Mesothelial cell of epicardium (in vitro differentiated cells): ENCODE measurements at regions not wholly inside any gene's neighbourhood (a gene's known extent, or its start where the extent isn't known, plus 50 kb on each side); places are given as distances from the start of the nearest gene placed in this dataset.
"Not testable (repeated sequence)": the region's sequence is repeated elsewhere in the genome, so short reads cannot be mapped to it uniquely, and the experiment has no call there.

ENCODE experiments used
- DNase-seq, 2 experiments: peaks; one replicate each; pipeline ENCODE4 v3.0.0; 2021; ENCODE audit warnings: low spot score in 2 of 2; ENCODE audit not compliant: unreplicated experiment in 2 of 2
- H3K27ac Mint-ChIP-seq: 2 replicates; pipeline ENCODE4 v1.8.0; 2021; ENCODE audit warnings: mixed read lengths
- H3K27me3 Mint-ChIP-seq: 2 replicates; pipeline ENCODE4 v1.8.0; 2021; ENCODE audit warnings: low read depth, mixed read lengths
- H3K36me3 Mint-ChIP-seq: 2 replicates; pipeline ENCODE4 v1.8.0; 2021; ENCODE audit warnings: mixed read lengths
- H3K4me1 Mint-ChIP-seq: 2 replicates; pipeline ENCODE4 v1.8.0; 2021; ENCODE audit warnings: mixed read lengths
- H3K4me3 Mint-ChIP-seq: 2 replicates; pipeline ENCODE4 v1.8.0; 2021; ENCODE audit warnings: mild to moderate bottlenecking, moderate library complexity, mixed read lengths
- H3K9me3 Mint-ChIP-seq: 2 replicates; pipeline ENCODE4 v1.8.0; 2021; ENCODE audit warnings: mixed read lengths
- TF ChIP-seq, protein P1 (sequence below): fragments of 200-600 bp; sonication (generic); IDR thresholded peaks from one replicate; pipeline ENCODE4 v1.5.0; 2021; ENCODE audit warnings: antibody characterized with exemption; ENCODE audit not compliant: unreplicated experiment

DNA sequence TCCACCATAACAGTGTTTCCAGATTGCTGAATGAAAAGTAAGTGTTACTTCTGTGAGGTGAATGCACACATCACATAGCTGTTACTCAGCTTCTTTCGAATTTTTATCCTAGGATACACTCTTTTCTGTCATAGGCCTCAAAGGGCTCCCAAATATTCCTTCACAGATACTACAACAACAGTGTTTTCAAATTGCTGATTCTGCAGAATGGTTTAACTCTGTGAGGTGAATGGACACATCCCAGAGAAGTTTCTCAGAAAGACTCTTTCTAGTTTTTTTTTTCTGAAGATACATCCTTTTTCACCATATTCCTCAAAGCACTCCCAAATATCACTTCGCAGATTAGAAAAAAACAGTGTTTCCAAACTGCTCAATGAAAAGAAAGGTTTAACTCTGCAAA is 221.1 kb downstream of the OR4A5 start:
- DNase-seq, result no peak
- Mint-ChIP-seq H3K27me3 (no peaks in the 10 kb centered on the region), H3K9me3 (peaks cover 75% of the 10 kb centered on the region), H3K4me3 (no peak overlapping the region), H3K4me1 (no peaks in the 10 kb centered on the region), H3K27ac (no peak overlapping the region), H3K36me3 (peaks cover 7% of the 10 kb centered on the region)
- TF ChIP-seq, protein P1, sequence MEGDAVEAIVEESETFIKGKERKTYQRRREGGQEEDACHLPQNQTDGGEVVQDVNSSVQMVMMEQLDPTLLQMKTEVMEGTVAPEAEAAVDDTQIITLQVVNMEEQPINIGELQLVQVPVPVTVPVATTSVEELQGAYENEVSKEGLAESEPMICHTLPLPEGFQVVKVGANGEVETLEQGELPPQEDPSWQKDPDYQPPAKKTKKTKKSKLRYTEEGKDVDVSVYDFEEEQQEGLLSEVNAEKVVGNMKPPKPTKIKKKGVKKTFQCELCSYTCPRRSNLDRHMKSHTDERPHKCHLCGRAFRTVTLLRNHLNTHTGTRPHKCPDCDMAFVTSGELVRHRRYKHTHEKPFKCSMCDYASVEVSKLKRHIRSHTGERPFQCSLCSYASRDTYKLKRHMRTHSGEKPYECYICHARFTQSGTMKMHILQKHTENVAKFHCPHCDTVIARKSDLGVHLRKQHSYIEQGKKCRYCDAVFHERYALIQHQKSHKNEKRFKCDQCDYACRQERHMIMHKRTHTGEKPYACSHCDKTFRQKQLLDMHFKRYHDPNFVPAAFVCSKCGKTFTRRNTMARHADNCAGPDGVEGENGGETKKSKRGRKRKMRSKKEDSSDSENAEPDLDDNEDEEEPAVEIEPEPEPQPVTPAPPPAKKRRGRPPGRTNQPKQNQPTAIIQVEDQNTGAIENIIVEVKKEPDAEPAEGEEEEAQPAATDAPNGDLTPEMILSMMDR, result no peak

DNA sequence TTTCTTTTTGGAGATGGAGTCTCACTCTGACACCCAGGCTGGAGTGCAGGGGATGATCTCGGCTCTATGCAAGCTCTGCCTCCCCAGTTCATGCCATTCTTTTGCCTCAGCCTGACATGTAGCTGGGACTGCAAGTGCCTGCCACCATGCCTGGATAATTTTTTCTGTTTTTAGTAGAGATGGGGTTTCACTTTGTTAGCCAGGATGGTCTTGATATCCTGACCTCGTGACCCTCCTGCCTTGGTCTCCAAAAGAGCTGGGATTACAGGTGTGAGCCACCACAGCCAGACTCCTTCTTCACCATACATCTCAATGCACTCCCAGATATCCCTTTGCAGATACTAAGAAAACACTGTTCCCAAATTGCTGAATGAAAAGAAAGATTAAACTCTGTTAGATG is 224.3 kb downstream of the OR4A5 start:
- TF ChIP-seq, protein P1, result no peak
- no peaks in the 10 kb centered on the region for H3K27me3 Mint-ChIP-seq
- H3K36me3 Mint-ChIP-seq, result peaks cover 4% of the 10 kb centered on the region
- H3K27ac Mint-ChIP-seq, result no peak overlapping the region
- H3K4me1 Mint-ChIP-seq, result no peaks in the 10 kb centered on the region
- H3K4me3 Mint-ChIP-seq, result no peak overlapping the region
- H3K9me3 Mint-ChIP-seq, result peaks cover 82% of the 10 kb centered on the region
- no peak for DNase-seq

DNA sequence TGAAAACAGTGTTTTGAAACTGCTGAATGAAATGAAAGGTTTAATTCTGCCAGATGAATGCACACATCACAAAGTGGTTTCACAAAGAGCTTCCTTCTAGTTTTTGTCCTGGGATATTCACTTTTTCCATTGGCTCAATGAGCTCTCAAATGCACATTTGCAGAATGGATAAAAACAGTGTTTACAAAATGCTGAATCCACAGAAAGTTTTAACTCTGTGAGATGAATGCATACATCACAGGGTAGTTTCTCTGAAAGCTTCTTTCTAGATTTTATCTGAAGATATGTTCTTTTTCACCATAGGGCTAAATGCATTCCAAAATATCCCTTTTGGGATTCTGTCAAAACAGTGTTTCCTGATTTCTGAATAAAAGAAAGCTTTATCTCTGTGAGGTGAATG is 237.6 kb downstream of the OR4A5 start:
- Mint-ChIP-seq H3K9me3 (peaks cover 44% of the 10 kb centered on the region), H3K4me1 (no peaks in the 10 kb centered on the region), H3K4me3 (no peak overlapping the region), H3K27ac (no peak overlapping the region), H3K36me3 (no peaks in the 10 kb centered on the region), H3K27me3 (no peaks in the 10 kb centered on the region)
- TF ChIP-seq, protein P1, result no peak
- DNase-seq, result no peak

DNA sequence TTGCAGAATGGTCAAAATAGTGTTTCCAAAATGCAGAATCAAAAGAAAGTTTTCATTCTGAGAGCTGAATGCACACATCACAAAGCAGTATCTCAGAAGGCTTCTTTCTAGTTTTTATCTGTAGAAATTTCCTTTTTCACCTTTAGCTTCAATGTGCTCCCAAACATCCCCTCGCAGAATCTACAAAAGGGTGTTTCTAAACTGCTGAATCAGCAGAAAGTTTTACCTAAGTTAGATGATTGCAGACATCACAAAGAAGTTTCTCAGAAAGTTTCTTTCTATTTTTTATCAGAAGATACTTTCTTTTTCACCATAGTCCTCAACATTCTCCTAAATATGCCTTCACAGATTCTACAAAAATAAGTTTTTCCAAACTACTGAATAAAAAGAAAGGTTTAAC is 239.8 kb downstream of the OR4A5 start:
- no peaks in the 10 kb centered on the region for H3K4me1 Mint-ChIP-seq
- DNase-seq, result no peak
- TF ChIP-seq, protein P1, result no peak
- peaks cover 1% of the 10 kb centered on the region for H3K36me3 Mint-ChIP-seq
- peaks cover 47% of the 10 kb centered on the region for H3K9me3 Mint-ChIP-seq
- no peak overlapping the region for H3K27ac Mint-ChIP-seq
- H3K4me3 Mint-ChIP-seq, result no peak overlapping the region
- H3K27me3 Mint-ChIP-seq, result no peaks in the 10 kb centered on the region

DNA sequence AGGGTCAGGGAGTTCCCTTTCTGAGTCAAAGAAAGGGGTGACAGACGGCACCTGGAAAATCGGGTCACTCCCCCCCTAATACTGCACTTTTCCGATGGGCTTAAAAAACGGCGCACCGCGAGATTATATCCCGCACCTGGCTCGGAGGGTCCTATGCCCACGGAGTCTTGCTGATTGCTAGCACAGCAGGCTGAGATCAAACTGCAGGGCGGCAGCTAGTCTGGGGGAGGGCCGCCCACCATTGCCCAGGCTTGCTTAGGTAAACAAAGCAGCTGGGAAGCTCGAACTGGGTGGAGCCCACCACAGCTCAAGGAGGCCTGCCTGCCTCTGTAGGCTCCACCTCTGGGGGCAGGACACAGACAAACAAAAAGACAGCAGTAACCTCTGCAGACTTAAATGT is 240.5 kb downstream of the OR4A5 start:
- not testable (repeated sequence) for H3K4me1 Mint-ChIP-seq, DNase-seq, H3K4me3 Mint-ChIP-seq, H3K36me3 Mint-ChIP-seq, H3K27ac Mint-ChIP-seq, H3K27me3 Mint-ChIP-seq
- H3K9me3 Mint-ChIP-seq, result peaks cover 47% of the 10 kb centered on the region

DNA sequence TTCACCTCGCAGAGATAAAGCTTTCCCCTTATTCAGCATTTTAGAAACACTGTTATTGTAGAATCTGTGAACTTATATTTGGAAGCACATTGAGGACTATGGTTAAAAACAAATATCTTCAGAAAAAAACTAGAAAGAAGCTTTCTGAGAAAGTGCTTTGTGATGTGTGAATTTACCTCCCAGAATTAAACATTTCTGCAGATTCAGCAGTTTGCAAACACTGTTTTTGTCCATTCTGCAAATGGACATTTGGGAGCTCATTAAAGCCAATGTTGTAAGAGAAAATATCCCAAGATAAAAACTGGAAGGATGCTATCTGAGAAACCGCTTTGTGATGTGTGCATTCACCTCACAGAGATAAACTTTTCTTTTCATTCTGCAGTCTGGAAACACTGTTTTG is 272.7 kb downstream of the OR4A5 start:
- TF ChIP-seq, protein P1, result no peak
- Mint-ChIP-seq H3K27me3 (no peaks in the 10 kb centered on the region), H3K4me1 (no peaks in the 10 kb centered on the region), H3K36me3 (peaks cover 4% of the 10 kb centered on the region), H3K9me3 (peaks cover 43% of the 10 kb centered on the region), H3K27ac (no peak overlapping the region), H3K4me3 (no peak overlapping the region)
- no peak for DNase-seq
